ENCODE measurements at regions not wholly inside any gene's neighbourhood (a gene's known extent, or its start where the extent isn't known, plus 50 kb on each side); places are given as distances from the start of the nearest gene placed in this dataset.

GRCh38 chr6:21404577-21404976 is 189.0 kb upstream of the SOX4 start:
- H4K20me1 ChIP-seq (ENCODE audit: insufficient read depth): no peaks in the 10 kb centered on the region
- no peak for DNase-seq (ENCODE audit: low read depth, low spot score)
- H3K4me2 ChIP-seq (ENCODE audit: low read length): no peak overlapping the region
- no peak for ATAC-seq
- H2AFZ ChIP-seq (ENCODE audit: low read depth, low read length, poor library complexity, severe bottlenecking): no peak overlapping the region
- no peak overlapping the region for H3K4me3 ChIP-seq (replicated peaks in 1 of 2; ENCODE audit: low read depth in 1 of 2, low read length in 2 of 2)
- H3K27ac ChIP-seq (ENCODE audit: low read depth, low read length): no peak overlapping the region
- ChIA-PET POLR2A (no interaction called here), RAD21 (ENCODE audit: low non-redundant PET in 1 of 2, low total read pairs in 2 of 2, uncharacterized antibody in 2 of 2, unreplicated experiment in 2 of 2) (no interaction called here), CTCF (no interaction called here)
- intact Hi-C loops (cut with micrococcal nuclease): no loop called here
- TF ChIP-seq POLR2A (IDR thresholded peaks at IDR 0.05; ENCODE audit: borderline replicate concordance, extremely low read depth, insufficient read depth, insufficient read length) (no peak), ZNF274 (IDR thresholded peaks at IDR 0.05; ENCODE audit: low read depth, low read length) (no peak), ZFX (IDR thresholded peaks at IDR 0.05) (no peak), MAX (IDR thresholded peaks at IDR 0.05) (no peak), SIN3A (IDR thresholded peaks at IDR 0.05; ENCODE audit: low read depth) (no peak), EZH2phosphoT487 (IDR thresholded peaks at IDR 0.05; ENCODE audit: borderline replicate concordance) (no peak), REST (IDR thresholded peaks at IDR 0.05; ENCODE audit: low read depth) (no peak), POLR2AphosphoS5 (IDR thresholded peaks at IDR 0.05; ENCODE audit: low read depth, low read length) (no peak), FOSL1 (IDR thresholded peaks at IDR 0.05; ENCODE audit: low read depth) (no peak), CEBPB (IDR thresholded peaks at IDR 0.05; ENCODE audit: low read depth) (no peak), JUND (IDR thresholded peaks at IDR 0.05) (no peak), ELF1 (IDR thresholded peaks at IDR 0.05; ENCODE audit: borderline replicate concordance, low read depth) (no peak), SP1 (IDR thresholded peaks at IDR 0.05; ENCODE audit: low read depth) (no peak), ZBTB33 (IDR thresholded peaks at IDR 0.05; ENCODE audit: extremely low read depth, insufficient replicate concordance, low read length) (no peak), CTCF (IDR thresholded peaks at IDR 0.05 in 2 of 3, conservative IDR thresholded peaks at IDR 0.05 in 1 of 3; ENCODE audit: borderline replicate concordance in 1 of 3, insufficient read depth in 1 of 3, low read depth in 2 of 3, low read length in 2 of 3) (no peak), ATF3 (IDR thresholded peaks at IDR 0.05) (no peak), RAD21 (IDR thresholded peaks at IDR 0.05; ENCODE audit: low read depth) (no peak), CBX3 (IDR thresholded peaks at IDR 0.05; ENCODE audit: low read depth) (no peak), SRF (IDR thresholded peaks at IDR 0.05; ENCODE audit: low read depth) (no peak), EGR1 (IDR thresholded peaks at IDR 0.05; ENCODE audit: low read depth) (no peak)
- H3K9me2 ChIP-seq (ENCODE audit: insufficient read depth): no peaks in the 10 kb centered on the region
- no peaks in the 10 kb centered on the region for H3K27me3 ChIP-seq (ENCODE audit: insufficient read depth, low read length)
- no peaks in the 10 kb centered on the region for H3K4me1 ChIP-seq (ENCODE audit: control insufficient read depth in 1 of 2, insufficient read depth in 2 of 2, low read length in 2 of 2)
- H3K9ac ChIP-seq (ENCODE audit: low read length): no peak overlapping the region
- H3K79me2 ChIP-seq (ENCODE audit: insufficient read depth, low read length): no peaks in the 10 kb centered on the region
- no peaks in the 10 kb centered on the region for H3K9me3 ChIP-seq (ENCODE audit: control insufficient read depth in 1 of 2, insufficient read depth in 1 of 2, low read depth in 1 of 2, low read length in 2 of 2)
- no peaks in the 10 kb centered on the region for H3K36me3 ChIP-seq (ENCODE audit: control insufficient read depth in 1 of 2, insufficient read depth in 2 of 2, low read length in 2 of 2)
- BruUV-seq (replicated peaks): no TSS peak

Data from HCT116 (cell line).